ENCODE measurements at regions not wholly inside any gene's neighbourhood (a gene's known extent, or its start where the extent isn't known, plus 50 kb on each side); places are given as distances from the start of the nearest gene placed in this dataset.

GRCh38 chr4:179871726-179872125 lies 2371.5 kb upstream of the TENM3 start:
- Histone ChIP-seq H3K36me3 (no peaks in the 10 kb centered on the region), H3K27me3 (no peaks in the 10 kb centered on the region), H3K27ac (no peak overlapping the region), H3K4me3 (no peak overlapping the region), H3K9me3 (peaks cover 0 to 4% of the 10 kb centered on the region in 2 donors), H3K4me1 (no peaks in the 10 kb centered on the region)
- TF ChIP-seq CTCF (IDR thresholded peaks at IDR 0.05) = no peak
- ATAC-seq (no peak), DNase-seq (no peak)
- intact Hi-C loops (cut with DNase I) = no loop called here

DNA sequence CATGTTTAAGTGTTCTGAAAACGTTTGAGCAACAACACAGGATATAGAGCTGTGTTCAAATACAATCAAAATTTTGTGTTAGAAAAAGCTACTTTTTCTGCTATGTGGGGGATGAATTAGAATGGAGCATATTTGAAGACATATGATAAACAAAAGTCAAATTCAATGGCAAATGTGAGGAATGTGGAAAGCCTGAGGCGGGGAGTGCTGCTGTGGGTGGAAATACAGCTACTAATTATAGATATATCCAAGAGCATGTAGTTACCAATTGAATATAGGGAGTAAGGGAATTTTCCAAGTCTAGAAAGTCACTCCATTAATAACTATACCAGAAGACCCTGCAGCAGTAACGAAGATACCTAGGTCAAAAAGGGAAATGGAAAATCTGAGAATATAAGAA lies 2370.4 kb upstream of the TENM3 start:
- intact Hi-C loops (cut with DNase I) = no loop called here

DNA sequence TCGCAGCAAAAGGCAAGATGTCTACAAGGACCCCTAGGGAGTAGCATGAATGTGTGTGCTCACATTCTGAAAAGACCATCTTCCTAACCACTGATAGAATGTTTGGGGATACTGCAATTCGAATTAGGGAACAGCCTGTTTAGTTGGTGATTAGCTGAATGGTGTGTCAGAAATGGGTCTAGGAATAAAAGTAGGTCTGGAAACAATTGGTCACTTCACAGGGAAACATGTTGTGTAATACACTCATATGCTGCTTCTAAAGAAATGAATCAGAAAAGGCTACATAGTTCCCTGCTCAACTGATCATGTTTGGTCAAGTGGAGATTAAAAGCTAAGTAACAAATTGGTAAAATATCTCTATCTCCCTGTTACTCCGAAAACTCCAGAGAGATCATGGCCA lies 2362.4 kb upstream of the TENM3 start:
- Histone ChIP-seq H3K36me3 (no peaks in the 10 kb centered on the region), H3K27ac (no peak overlapping the region), H3K4me1 (no peaks in the 10 kb centered on the region), H3K9me3 (no peaks in the 10 kb centered on the region), H3K27me3 (no peaks in the 10 kb centered on the region), H3K4me3 (no peak overlapping the region)
- ATAC-seq = no peak
- intact Hi-C loops (cut with DNase I) = no loop called here
- no peak for TF ChIP-seq CTCF (IDR thresholded peaks at IDR 0.05)
- no peak for DNase-seq

More for the DNA sequence above, 2370.4 kb upstream of the TENM3 start:
- H3K4me1 ChIP-seq = no peaks in the 10 kb centered on the region
- no peaks in the 10 kb centered on the region for H3K36me3 ChIP-seq
- ATAC-seq (no peak), DNase-seq (no peak)
- H3K9me3 ChIP-seq = peaks cover 0 to 4% of the 10 kb centered on the region in 2 donors
- H3K4me3 ChIP-seq = no peak overlapping the region
- no peaks in the 10 kb centered on the region for H3K27me3 ChIP-seq
- no peak overlapping the region for H3K27ac ChIP-seq
- TF ChIP-seq CTCF (IDR thresholded peaks at IDR 0.05) = no peak

GRCh38 chr4:179894066-179894778 lies 2349.0 kb upstream of the TENM3 start:
- Histone ChIP-seq H3K27ac (no peak overlapping the region), H3K36me3 (no peaks in the 10 kb centered on the region), H3K9me3 (no peaks in the 10 kb centered on the region), H3K27me3 (no peaks in the 10 kb centered on the region), H3K4me3 (no peak overlapping the region), H3K4me1 (no peaks in the 10 kb centered on the region)
- no peak for TF ChIP-seq CTCF (IDR thresholded peaks at IDR 0.05)
- intact Hi-C loops (cut with DNase I) = no loop called here
- DNase-seq = peak in 2 of 4 donors; percentile 7 to 9
- no peak for ATAC-seq

GRCh38 chr4:179919587-179919986 lies 2323.6 kb upstream of the TENM3 start:
- Histone ChIP-seq H3K36me3 (no peaks in the 10 kb centered on the region), H3K27me3 (no peaks in the 10 kb centered on the region), H3K27ac (no peak overlapping the region), H3K4me1 (no peaks in the 10 kb centered on the region), H3K4me3 (no peak overlapping the region), H3K9me3 (no peaks in the 10 kb centered on the region)
- intact Hi-C loops (cut with DNase I) = no loop called here
- TF ChIP-seq CTCF (IDR thresholded peaks at IDR 0.05) = no peak
- DNase-seq = no peak
- no peak for ATAC-seq
